ENCODE measurements at regions not wholly inside any gene's neighbourhood (a gene's known extent, or its start where the extent isn't known, plus 50 kb on each side); places are given as distances from the start of the nearest gene placed in this dataset.

- H3K9me2 ChIP-seq (replicated peaks; ENCODE audit: low read depth, low read length): no peaks in the 10 kb centered on the region
- H3K4me1 ChIP-seq (ENCODE audit: insufficient read depth, low read length, poor library complexity, severe bottlenecking): no peaks in the 10 kb centered on the region
- H3K9me3 ChIP-seq (ENCODE audit: insufficient read depth, low read depth, low read length): no peaks in the 10 kb centered on the region; the same call in 1 of the 2 replicates
- H4K20me1 ChIP-seq (ENCODE audit: insufficient read depth, low read length, poor library complexity, severe bottlenecking): no peaks in the 10 kb centered on the region
- H2AFZ ChIP-seq (ENCODE audit: low read length): no peak overlapping the region
- no peaks in the 10 kb centered on the region for H3K79me2 ChIP-seq (ENCODE audit: insufficient read depth, low read length)
- H3K27me3 ChIP-seq (ENCODE audit: insufficient read depth, low read length, poor library complexity, severe bottlenecking): no peaks in the 10 kb centered on the region
- no peak overlapping the region for H3K9ac ChIP-seq (ENCODE audit: low read depth, low read length, poor library complexity, severe bottlenecking)
- no peak overlapping the region for H3K4me2 ChIP-seq (ENCODE audit: low read depth, low read length, poor library complexity, severe bottlenecking)
- H3K36me3 ChIP-seq (ENCODE audit: insufficient read depth, low read length): no peaks in the 10 kb centered on the region
- H3K4me3 ChIP-seq (ENCODE audit: low read length, poor library complexity, severe bottlenecking): no peak overlapping the region
- no peaks in the 10 kb centered on the region for H3F3A ChIP-seq (ENCODE audit: low read depth)
- TF ChIP-seq CTCF (conservative IDR thresholded peaks at IDR 0.05; ENCODE audit: low read length): no peak
- no peak for TF ChIP-seq EZH2phosphoT487 (IDR thresholded peaks at IDR 0.05; ENCODE audit: borderline replicate concordance)
Observed at GRCh38 chr17:72409405-72410002, 288.7 kb downstream of the SOX9 start.

- Histone ChIP-seq H3K4me2 (ENCODE audit: low read depth, low read length, poor library complexity, severe bottlenecking) (no peak overlapping the region), H3K4me3 (ENCODE audit: low read length, poor library complexity, severe bottlenecking) (no peak overlapping the region), H3K36me3 (ENCODE audit: insufficient read depth, low read length) (no peaks in the 10 kb centered on the region), H2AFZ (ENCODE audit: low read length) (no peak overlapping the region), H3K27me3 (ENCODE audit: insufficient read depth, low read length, poor library complexity, severe bottlenecking) (no peaks in the 10 kb centered on the region), H3K9me2 (replicated peaks; ENCODE audit: low read depth, low read length) (no peaks in the 10 kb centered on the region), H4K20me1 (ENCODE audit: insufficient read depth, low read length, poor library complexity, severe bottlenecking) (no peaks in the 10 kb centered on the region), H3K9me3 (ENCODE audit: insufficient read depth, low read depth, low read length) (peaks cover 8% of the 10 kb centered on the region; the same call in 1 of the 2 replicates), H3F3A (ENCODE audit: low read depth) (no peaks in the 10 kb centered on the region), H3K79me2 (ENCODE audit: insufficient read depth, low read length) (no peaks in the 10 kb centered on the region), H3K4me1 (ENCODE audit: insufficient read depth, low read length, poor library complexity, severe bottlenecking) (no peaks in the 10 kb centered on the region), H3K9ac (ENCODE audit: low read depth, low read length, poor library complexity, severe bottlenecking) (no peak overlapping the region)
- TF ChIP-seq CTCF (conservative IDR thresholded peaks at IDR 0.05; ENCODE audit: low read length): no peak
- no peak for TF ChIP-seq EZH2phosphoT487 (IDR thresholded peaks at IDR 0.05; ENCODE audit: borderline replicate concordance)
Observed at GRCh38 chr17:72411124-72411563, 290.3 kb downstream of the SOX9 start.

GRCh38 chr17:72412650-72413076 lies 291.8 kb downstream of the SOX9 start:
- Histone ChIP-seq H3K27me3 (ENCODE audit: insufficient read depth, low read length, poor library complexity, severe bottlenecking) (no peaks in the 10 kb centered on the region), H4K20me1 (ENCODE audit: insufficient read depth, low read length, poor library complexity, severe bottlenecking) (no peaks in the 10 kb centered on the region), H3K4me2 (ENCODE audit: low read depth, low read length, poor library complexity, severe bottlenecking) (no peak overlapping the region), H3K9me3 (ENCODE audit: insufficient read depth, low read depth, low read length) (peaks cover 8% of the 10 kb centered on the region; the same call in 1 of the 2 replicates), H3K9me2 (replicated peaks; ENCODE audit: low read depth, low read length) (no peaks in the 10 kb centered on the region), H3K79me2 (ENCODE audit: insufficient read depth, low read length) (no peaks in the 10 kb centered on the region), H3F3A (ENCODE audit: low read depth) (no peaks in the 10 kb centered on the region), H2AFZ (ENCODE audit: low read length) (no peak overlapping the region), H3K4me3 (ENCODE audit: low read length, poor library complexity, severe bottlenecking) (no peak overlapping the region), H3K4me1 (ENCODE audit: insufficient read depth, low read length, poor library complexity, severe bottlenecking) (no peaks in the 10 kb centered on the region), H3K36me3 (ENCODE audit: insufficient read depth, low read length) (no peaks in the 10 kb centered on the region), H3K9ac (ENCODE audit: low read depth, low read length, poor library complexity, severe bottlenecking) (no peak overlapping the region)
- no peak for TF ChIP-seq EZH2phosphoT487 (IDR thresholded peaks at IDR 0.05; ENCODE audit: borderline replicate concordance)
- no peak for TF ChIP-seq CTCF (conservative IDR thresholded peaks at IDR 0.05; ENCODE audit: low read length)

Data from Loucy (cell line).